ENCODE measurements at regions not wholly inside any gene's neighbourhood (a gene's known extent, or its start where the extent isn't known, plus 50 kb on each side); places are given as distances from the start of the nearest gene placed in this dataset.
A peak's percentile ranks its signal among the peaks of the same experiment; 100 is the strongest.

GRCh38 chr3:152102410-152102809, 166.3 kb upstream of the MBNL1 start:
- H3K9me3 Mint-ChIP-seq = no peaks in the 10 kb centered on the region
- H3K27ac Mint-ChIP-seq = no peak overlapping the region
- DNase-seq (ENCODE audit: low spot score in 2 of 2) = no peak
- H3K36me3 Mint-ChIP-seq = no peaks in the 10 kb centered on the region
- no peak for ATAC-seq

DNA sequence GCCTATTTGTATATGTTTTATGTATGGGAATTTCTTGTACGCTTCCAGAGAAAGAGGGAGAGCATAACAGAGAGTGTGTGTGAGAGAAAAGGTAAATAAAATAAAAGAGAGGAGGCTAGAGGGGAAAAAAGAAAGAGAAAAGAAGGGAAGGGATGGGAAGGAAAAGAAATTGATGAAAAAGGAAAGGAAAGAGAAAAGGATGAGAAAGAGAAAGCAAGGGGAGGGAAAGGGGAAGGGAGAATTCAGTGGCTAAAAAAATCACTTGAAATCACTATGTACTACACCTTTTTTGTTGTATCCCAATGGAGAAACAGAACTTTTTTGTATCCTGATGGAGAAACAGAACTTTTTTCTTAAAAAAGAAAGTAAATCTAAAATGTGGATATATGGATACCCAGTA, 165.5 kb upstream of the MBNL1 start:
- ATAC-seq (no peak), DNase-seq (ENCODE audit: low spot score in 2 of 2) (no peak)
- no peaks in the 10 kb centered on the region for H3K36me3 Mint-ChIP-seq
- no peak overlapping the region for H3K27ac Mint-ChIP-seq
- H3K9me3 Mint-ChIP-seq = no peaks in the 10 kb centered on the region

- DNase-seq (ENCODE audit: low spot score in 2 of 2) (no peak), ATAC-seq (no peak)
- Mint-ChIP-seq H3K9me3 (no peaks in the 10 kb centered on the region), H3K36me3 (no peaks in the 10 kb centered on the region), H3K27ac (no peak overlapping the region)
Measured at GRCh38 chr3:152104847-152105415, 163.8 kb upstream of the MBNL1 start.

DNA sequence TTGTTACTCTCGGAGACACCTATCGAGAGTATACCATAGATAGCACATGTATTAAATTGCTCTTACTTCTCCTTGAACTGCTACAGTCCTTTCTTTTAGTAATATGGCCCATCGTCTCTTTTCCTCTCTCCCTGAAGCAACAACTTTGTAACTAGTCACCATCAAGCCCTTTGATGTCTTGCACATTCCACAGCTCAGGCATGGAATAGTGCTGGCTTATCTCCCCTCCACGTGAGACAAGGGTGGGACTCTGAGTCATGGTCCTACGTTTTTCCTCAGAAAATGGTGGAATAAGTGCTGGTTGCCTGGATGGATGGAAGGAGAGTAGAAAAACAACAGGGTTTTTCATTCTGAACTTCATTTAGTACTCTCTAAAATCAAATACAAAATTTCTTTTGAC, 163.3 kb upstream of the MBNL1 start:
- DNase-seq (ENCODE audit: low spot score in 2 of 2) = no peak
- ATAC-seq = no peak
- Mint-ChIP-seq H3K9me3 (no peaks in the 10 kb centered on the region), H3K36me3 (no peaks in the 10 kb centered on the region), H3K27ac (no peak overlapping the region)

DNA sequence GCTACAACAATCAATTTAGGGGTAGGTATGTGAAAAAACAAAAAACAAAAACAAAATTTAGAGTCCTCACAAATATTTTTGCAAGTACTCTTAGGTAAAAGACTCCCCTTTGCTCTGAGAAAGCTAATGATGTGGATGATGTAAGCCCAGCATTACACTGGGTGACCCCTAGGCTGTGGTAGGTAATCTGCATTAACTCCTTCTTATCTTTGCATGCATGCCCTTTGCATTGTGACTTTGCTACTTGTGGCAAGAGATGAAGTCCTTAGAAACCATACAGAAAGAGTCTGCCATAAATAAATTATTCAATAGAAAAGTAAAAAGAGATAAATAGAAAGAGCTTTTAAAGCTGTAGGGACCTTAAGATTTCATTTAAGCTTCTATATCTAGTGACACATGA, 159.7 kb upstream of the MBNL1 start:
- H3K36me3 Mint-ChIP-seq = no peaks in the 10 kb centered on the region

GRCh38 chr3:152113413-152113812, 155.3 kb upstream of the MBNL1 start:
- no peaks in the 10 kb centered on the region for H3K36me3 Mint-ChIP-seq
- H3K9me3 Mint-ChIP-seq = peaks cover 4% of the 10 kb centered on the region in 2 donors
- no peak for DNase-seq (ENCODE audit: low spot score in 2 of 2)
- H3K27ac Mint-ChIP-seq = no peak overlapping the region
- ATAC-seq = no peak

More for the DNA sequence above, 159.7 kb upstream of the MBNL1 start:
- H3K9me3 Mint-ChIP-seq = no peaks in the 10 kb centered on the region
- no peak overlapping the region for H3K27ac Mint-ChIP-seq
- ATAC-seq (no peak), DNase-seq (ENCODE audit: low spot score in 2 of 2) (no peak)

- no peak overlapping the region for H3K27ac Mint-ChIP-seq
- no peaks in the 10 kb centered on the region for H3K36me3 Mint-ChIP-seq
- H3K9me3 Mint-ChIP-seq = peaks cover 4% of the 10 kb centered on the region in 2 donors
- ATAC-seq (no peak), DNase-seq (ENCODE audit: low spot score in 2 of 2) (no peak)
Measured at GRCh38 chr3:152113992-152114651, 154.6 kb upstream of the MBNL1 start.

- Mint-ChIP-seq H3K27ac (no peak overlapping the region), H3K9me3 (peaks cover 2 to 4% of the 10 kb centered on the region in 2 donors), H3K36me3 (no peaks in the 10 kb centered on the region)
- ATAC-seq = no peak
- no peak for DNase-seq (ENCODE audit: low spot score in 2 of 2)
Measured at GRCh38 chr3:152120601-152121269, 148.0 kb upstream of the MBNL1 start.

DNA sequence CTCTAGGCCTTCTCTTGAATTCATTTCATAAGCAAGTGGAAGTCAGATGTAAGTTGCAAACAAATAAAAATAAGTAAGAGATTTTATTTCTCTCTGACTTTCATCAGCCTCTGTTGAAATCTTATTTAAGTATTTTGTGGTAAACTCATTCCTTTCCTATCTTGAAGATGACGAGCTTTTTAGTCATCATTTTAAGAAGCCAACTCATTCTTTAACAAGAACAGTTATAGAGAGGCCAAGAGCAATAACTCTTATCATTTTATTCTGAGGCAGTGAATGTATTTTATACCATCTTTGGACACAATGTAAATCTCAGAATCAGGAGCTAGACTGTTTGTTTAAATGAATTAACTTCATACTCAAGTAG, 147.5 kb upstream of the MBNL1 start:
- ATAC-seq (peak in 1 of 2 donors; percentile 34), DNase-seq (ENCODE audit: low spot score in 2 of 2) (no peak)
- H3K27ac Mint-ChIP-seq = no peak overlapping the region
- peaks cover 0 to 4% of the 10 kb centered on the region in 2 donors for H3K9me3 Mint-ChIP-seq
- no peaks in the 10 kb centered on the region for H3K36me3 Mint-ChIP-seq

GRCh38 chr3:152122851-152123250, 145.9 kb upstream of the MBNL1 start:
- H3K9me3 Mint-ChIP-seq = no peaks in the 10 kb centered on the region
- no peak overlapping the region for H3K27ac Mint-ChIP-seq
- no peaks in the 10 kb centered on the region for H3K36me3 Mint-ChIP-seq
- DNase-seq (ENCODE audit: low spot score in 2 of 2) (no peak), ATAC-seq (no peak)

DNA sequence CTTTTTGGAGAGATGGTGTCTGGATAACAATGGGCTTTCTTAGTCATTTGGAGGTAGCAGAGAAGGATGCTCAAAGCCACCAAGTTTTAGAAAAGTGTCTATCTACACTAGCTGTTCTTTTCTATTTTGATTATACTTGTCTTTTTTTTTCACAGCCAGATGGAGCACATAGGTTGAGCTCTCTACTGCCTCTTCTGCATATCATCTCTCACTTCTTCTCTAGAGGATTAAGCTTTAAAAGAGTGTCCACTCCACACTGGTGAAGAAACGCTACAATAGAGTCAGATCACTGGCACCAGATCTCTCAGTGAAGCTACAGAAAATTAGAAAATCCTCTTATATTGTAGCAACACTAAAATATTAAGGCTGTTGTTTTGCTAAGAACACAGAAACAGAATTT, 145.3 kb upstream of the MBNL1 start:
- no peaks in the 10 kb centered on the region for H3K36me3 Mint-ChIP-seq
- H3K9me3 Mint-ChIP-seq = no peaks in the 10 kb centered on the region
- DNase-seq (ENCODE audit: low spot score in 2 of 2) (no peak), ATAC-seq (no peak)
- H3K27ac Mint-ChIP-seq = no peak overlapping the region

- Mint-ChIP-seq H3K36me3 (no peaks in the 10 kb centered on the region), H3K9me3 (no peaks in the 10 kb centered on the region), H3K27ac (no peak overlapping the region)
- no peak for DNase-seq (ENCODE audit: low spot score in 2 of 2)
- peak; percentile 48 to 55 for ATAC-seq
Measured at GRCh38 chr3:152126260-152126659, 142.5 kb upstream of the MBNL1 start.

GRCh38 chr3:152127058-152127457, 141.7 kb upstream of the MBNL1 start:
- ATAC-seq (peak; percentile 95 to 97), DNase-seq (ENCODE audit: low spot score in 2 of 2) (peak in 1 of 2 donors; percentile 17)
- Mint-ChIP-seq H3K36me3 (no peaks in the 10 kb centered on the region), H3K9me3 (no peaks in the 10 kb centered on the region), H3K27ac (peak overlapping the region; percentile 6 to 33)

DNA sequence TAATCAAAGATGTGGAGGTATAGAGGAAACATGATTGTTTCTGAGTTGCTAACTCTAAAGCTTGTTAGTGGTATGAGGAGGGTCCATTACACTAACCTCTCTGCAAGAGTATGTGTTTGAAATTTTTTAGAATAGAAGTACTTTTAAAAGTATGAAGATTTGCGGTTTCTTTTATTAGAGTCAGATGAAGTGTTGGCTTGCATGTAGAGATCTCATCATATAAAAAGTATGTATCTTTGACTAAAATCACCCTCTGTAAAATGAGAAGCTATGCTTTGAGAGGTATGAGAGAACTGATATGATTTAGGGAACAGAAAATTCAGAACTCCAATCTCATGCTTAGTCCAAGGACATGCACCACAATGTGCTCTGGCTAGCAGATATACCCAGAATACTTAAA, 140.4 kb upstream of the MBNL1 start:
- H3K9me3 Mint-ChIP-seq = no peaks in the 10 kb centered on the region
- H3K36me3 Mint-ChIP-seq = no peaks in the 10 kb centered on the region
- no peak overlapping the region for H3K27ac Mint-ChIP-seq
- no peak for ATAC-seq
- DNase-seq (ENCODE audit: low spot score in 2 of 2) = no peak

GRCh38 chr3:152139651-152140050, 129.1 kb upstream of the MBNL1 start:
- peaks cover 0 to 14% of the 10 kb centered on the region in 2 donors for H3K9me3 Mint-ChIP-seq
- no peak for ATAC-seq
- H3K27ac Mint-ChIP-seq = no peak overlapping the region
- H3K36me3 Mint-ChIP-seq = no peaks in the 10 kb centered on the region
- no peak for DNase-seq (ENCODE audit: low spot score in 2 of 2)

DNA sequence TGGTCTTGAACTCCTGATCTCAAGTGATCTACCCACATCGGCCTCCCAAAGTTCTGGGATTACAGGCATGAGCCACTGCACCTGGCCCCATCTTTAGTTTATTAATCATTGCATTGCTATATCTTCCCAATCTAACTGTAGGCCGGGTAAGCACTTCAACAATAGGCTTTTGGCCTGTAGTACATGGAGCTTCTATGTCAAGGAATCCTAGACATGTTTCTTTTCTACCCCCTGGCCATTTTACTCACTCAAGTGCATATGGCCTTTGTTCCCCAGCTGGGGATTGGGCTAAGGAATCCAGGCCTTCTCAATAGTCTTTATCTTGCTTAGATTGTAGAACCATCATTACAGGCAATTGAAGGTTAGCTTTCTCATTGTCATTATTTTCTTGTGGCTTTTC, 122.3 kb upstream of the MBNL1 start:
- ATAC-seq = no peak
- Mint-ChIP-seq H3K27ac (no peak overlapping the region), H3K9me3 (peaks cover 0 to 11% of the 10 kb centered on the region in 2 donors), H3K36me3 (no peaks in the 10 kb centered on the region)
- no peak for DNase-seq (ENCODE audit: low spot score in 2 of 2)

GRCh38 chr3:152147748-152148147, 121.0 kb upstream of the MBNL1 start:
- H3K36me3 Mint-ChIP-seq = no peaks in the 10 kb centered on the region
- DNase-seq (ENCODE audit: low spot score in 2 of 2) = no peak
- peak in 1 of 2 donors; percentile 34 for ATAC-seq

DNA sequence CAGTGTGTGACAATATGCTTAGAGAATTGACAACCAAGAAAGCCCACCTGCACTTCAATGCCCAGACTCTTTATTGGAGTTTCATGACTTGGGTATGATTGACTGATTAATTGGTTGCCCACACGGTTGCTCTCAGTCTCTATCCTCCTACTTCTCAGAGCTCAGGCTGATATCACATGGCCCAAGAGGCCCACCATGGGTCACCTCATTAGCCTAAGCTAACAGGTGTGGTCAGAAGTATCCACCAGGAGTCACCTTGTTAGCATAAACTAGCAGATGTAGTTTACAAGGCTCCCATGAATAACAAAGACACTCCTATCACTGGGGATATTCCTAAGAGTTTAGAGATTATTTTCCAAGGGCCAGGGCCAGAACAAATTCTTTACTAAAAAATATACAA, 120.2 kb upstream of the MBNL1 start:
- H3K9me3 Mint-ChIP-seq = peaks cover 0 to 11% of the 10 kb centered on the region in 2 donors
- no peaks in the 10 kb centered on the region for H3K36me3 Mint-ChIP-seq
- ATAC-seq (no peak), DNase-seq (ENCODE audit: low spot score in 2 of 2) (no peak)
- no peak overlapping the region for H3K27ac Mint-ChIP-seq

More at GRCh38 chr3:152147748-152148147, 121.0 kb upstream of the MBNL1 start:
- Mint-ChIP-seq H3K27ac (no peak overlapping the region), H3K9me3 (peaks cover 0 to 11% of the 10 kb centered on the region in 2 donors)

All from activated naive CD4-positive, alpha-beta T cell treated with anti-CD3 and anti-CD28 coated beads, Interleukin-2, amount 50 U/mL, for 72 hours (primary cell).